SK-N-MC (cell line): ENCODE measurements at regions not wholly inside any gene's neighbourhood (a gene's known extent, or its start where the extent isn't known, plus 50 kb on each side); places are given as distances from the start of the nearest gene placed in this dataset.

ENCODE experiments used
- DNase-seq: peaks from one replicate; pipeline ENCODE4 v3.0.0-alpha.2; 2011; ENCODE audit warnings: low read depth, low spot score
- H3K27ac ChIP-seq: fragments of 200-600 bp; sonication (generic); 2 replicates; pipeline ENCODE4 v1.5.1; 2016; ENCODE audit warnings: mixed run types
- H3K36me3 ChIP-seq: fragments of 200-600 bp; sonication (generic); 2 replicates; pipeline ENCODE4 v1.6.1; 2017; ENCODE audit warnings: antibody characterized with exemption, low read length, mixed read lengths; ENCODE audit not compliant: insufficient read depth
- H3K4me3 ChIP-seq: fragments of 200-600 bp; sonication (generic); 2 replicates; pipeline ENCODE4 v1.5.1; 2016
- H3K9ac ChIP-seq: fragments of 200-600 bp; sonication (generic); 2 replicates; pipeline ENCODE4 v1.8.0; 2017; ENCODE audit warnings: mixed run types, mixed read lengths; ENCODE audit not compliant: insufficient read length
- H3K9me3 ChIP-seq: fragments of 200-600 bp; sonication (generic); 2 replicates; pipeline ENCODE4 v1.6.1; 2017; ENCODE audit warnings: low read depth, mild to moderate bottlenecking, antibody characterized with exemption, low read length, moderate library complexity, mixed read lengths
- EZH2 ChIP-seq: fragments of 200-600 bp; sonication (generic); IDR thresholded peaks from one replicate; pipeline ENCODE4 v1.6.1; 2017; ENCODE audit warnings: antibody characterized with exemption
- FOXP2 ChIP-seq: optimal IDR thresholded peaks from 2 replicates; pipeline ENCODE3; 2011; ENCODE audit warnings: mild to moderate bottlenecking, moderate library complexity; ENCODE audit not compliant: insufficient read depth; ENCODE audit errors: extremely low read length, control extremely low read depth
- POLR2AphosphoS5 ChIP-seq: IDR thresholded peaks from 2 replicates; pipeline ENCODE4 v1.6.1; 2012; ENCODE audit warnings: mild to moderate bottlenecking, low read depth, low read length, borderline replicate concordance

- TF ChIP-seq EZH2 (no peak), POLR2AphosphoS5 (no peak), FOXP2 (no peak)
- Histone ChIP-seq H3K27ac (no peak overlapping the region), H3K4me3 (no peak overlapping the region), H3K36me3 (no peaks in the 10 kb centered on the region), H3K9me3 (no peaks in the 10 kb centered on the region), H3K9ac (no peak overlapping the region)
- DNase-seq: no peak
Measured at GRCh38 chr11:115576606-115577380, 72.6 kb upstream of the CADM1 start.

GRCh38 chr11:115572551-115572950, 68.3 kb upstream of the CADM1 start:
- no peak overlapping the region for H3K9ac ChIP-seq
- TF ChIP-seq FOXP2 (no peak), EZH2 (no peak), POLR2AphosphoS5 (no peak)
- no peak for DNase-seq
- H3K27ac ChIP-seq: no peak overlapping the region
- H3K4me3 ChIP-seq: no peak overlapping the region
- no peaks in the 10 kb centered on the region for H3K36me3 ChIP-seq
- no peaks in the 10 kb centered on the region for H3K9me3 ChIP-seq

- H3K36me3 ChIP-seq: no peaks in the 10 kb centered on the region
- TF ChIP-seq POLR2AphosphoS5 (no peak), EZH2 (no peak), FOXP2 (no peak)
- no peak overlapping the region for H3K9ac ChIP-seq
- H3K27ac ChIP-seq: no peak overlapping the region
- DNase-seq: no peak
- H3K4me3 ChIP-seq: no peak overlapping the region
- H3K9me3 ChIP-seq: no peaks in the 10 kb centered on the region
Measured at GRCh38 chr11:115566180-115566764, 62.1 kb upstream of the CADM1 start.

- Histone ChIP-seq H3K4me3 (no peak overlapping the region), H3K9ac (no peak overlapping the region), H3K9me3 (no peaks in the 10 kb centered on the region), H3K27ac (no peak overlapping the region), H3K36me3 (no peaks in the 10 kb centered on the region)
- no peak for TF ChIP-seq POLR2AphosphoS5
- no peak for TF ChIP-seq EZH2
- TF ChIP-seq FOXP2: no peak
- DNase-seq: no peak
Measured at GRCh38 chr11:115564851-115565250, 60.6 kb upstream of the CADM1 start.

GRCh38 chr11:115561116-115561515, 56.9 kb upstream of the CADM1 start:
- no peak for TF ChIP-seq EZH2
- DNase-seq: no peak
- Histone ChIP-seq H3K9ac (no peak overlapping the region), H3K4me3 (no peak overlapping the region), H3K27ac (no peak overlapping the region), H3K9me3 (no peaks in the 10 kb centered on the region), H3K36me3 (no peaks in the 10 kb centered on the region)

- Histone ChIP-seq H3K27ac (no peak overlapping the region), H3K4me3 (no peak overlapping the region), H3K9ac (no peak overlapping the region), H3K36me3 (no peaks in the 10 kb centered on the region), H3K9me3 (no peaks in the 10 kb centered on the region)
- TF ChIP-seq EZH2: no peak
- no peak for TF ChIP-seq FOXP2
- TF ChIP-seq POLR2AphosphoS5: no peak
- DNase-seq: no peak
Measured at GRCh38 chr11:115558635-115559034, 54.4 kb upstream of the CADM1 start.

GRCh38 chr11:115557681-115558080, 53.5 kb upstream of the CADM1 start:
- DNase-seq: no peak
- no peak for TF ChIP-seq POLR2AphosphoS5
- TF ChIP-seq FOXP2: no peak
- TF ChIP-seq EZH2: no peak
- no peak overlapping the region for H3K4me3 ChIP-seq
- no peaks in the 10 kb centered on the region for H3K9me3 ChIP-seq
- H3K9ac ChIP-seq: no peak overlapping the region
- no peak overlapping the region for H3K27ac ChIP-seq
- H3K36me3 ChIP-seq: no peaks in the 10 kb centered on the region

GRCh38 chr11:115556984-115557383, 52.8 kb upstream of the CADM1 start:
- H3K4me3 ChIP-seq: no peak overlapping the region
- no peak overlapping the region for H3K9ac ChIP-seq
- H3K27ac ChIP-seq: no peak overlapping the region
- no peaks in the 10 kb centered on the region for H3K36me3 ChIP-seq
- no peaks in the 10 kb centered on the region for H3K9me3 ChIP-seq
- TF ChIP-seq EZH2: no peak
- no peak for TF ChIP-seq POLR2AphosphoS5
- no peak for TF ChIP-seq FOXP2
- no peak for DNase-seq
